Peyer's patch (tissue), 4 donors: ENCODE measurements at regions not wholly inside any gene's neighbourhood (a gene's known extent, or its start where the extent isn't known, plus 50 kb on each side); places are given as distances from the start of the nearest gene placed in this dataset.

ENCODE experiments used
- DNase-seq, 3 donors: peaks; one replicate each; pipeline ENCODE4 v3.0.0-alpha.2; 2017 to 2019
- H3K27ac ChIP-seq, 4 donors: fragments of 200-600 bp; sonication (generic); one replicate each; pipeline ENCODE4 v1.5.1; 2016 to 2019
- H3K27me3 ChIP-seq, 2 donors: fragments of 200-600 bp; sonication (generic); one replicate each; pipeline ENCODE4 v1.5.1; 2019
- H3K36me3 ChIP-seq, 3 donors: fragments of 200-600 bp; sonication (generic); one replicate each; pipeline ENCODE4 v1.5.1; 2016 to 2019
- H3K4me1 ChIP-seq, 4 donors: fragments of 200-600 bp; sonication (generic); one replicate each; pipeline ENCODE4 v1.5.1; 2016 to 2019
- H3K4me3 ChIP-seq, 4 donors: fragments of 200-600 bp; sonication (generic); 1 replicate in 3 of 4; 2 replicates in 1 of 4; pipeline ENCODE4 v1.5.1; 2016 to 2019; ENCODE audit warnings: mild to moderate bottlenecking in 1 of 4
- H3K9me3 ChIP-seq, 4 donors: fragments of 200-600 bp; sonication (generic); one replicate each; pipeline ENCODE4 v1.5.1; 2016 to 2019; ENCODE audit warnings: mild to moderate bottlenecking in 1 of 4
- CTCF ChIP-seq, 6 experiments: fragments of 450-650 bp in 4 of 6; fragments of 200-600 bp in 2 of 6; sonication (generic) in 1 of 6; IDR thresholded peaks; one replicate each; pipeline ENCODE4 v1.5.1; 2017 to 2019; ENCODE audit warnings: antibody characterized with exemption in 6 of 6, mild to moderate bottlenecking in 3 of 6, moderate library complexity in 1 of 6
- POLR2A ChIP-seq, 2 donors: fragments of 450-650 bp; IDR thresholded peaks; one replicate each; pipeline ENCODE4 v1.5.1; 2017; ENCODE audit warnings: antibody characterized with exemption in 2 of 2, mild to moderate bottlenecking in 2 of 2, moderate library complexity in 2 of 2

DNA sequence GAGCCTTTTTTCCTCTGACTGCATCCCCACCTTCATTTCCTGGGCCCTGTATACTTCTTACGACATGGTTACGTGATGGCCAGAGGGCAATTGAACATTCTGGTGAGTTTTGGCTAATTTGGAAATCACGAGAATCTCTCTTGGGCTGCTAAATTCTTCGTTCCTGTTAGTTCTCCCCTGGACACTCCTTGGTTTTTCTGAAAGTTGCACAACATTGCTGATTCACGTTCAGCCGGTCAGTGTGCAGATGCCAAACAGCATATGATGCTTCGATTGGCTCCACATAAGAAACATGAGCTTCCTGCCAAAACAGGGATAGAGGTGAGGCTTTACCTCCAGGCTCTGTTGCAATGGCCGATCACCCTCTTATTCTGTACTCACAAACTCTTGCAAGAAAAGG is 119.4 kb upstream of the LY86 start:
- no peak overlapping the region for H3K4me3 ChIP-seq
- no peak for DNase-seq
- H3K27me3 ChIP-seq, result no peaks in the 10 kb centered on the region
- no peak for TF ChIP-seq POLR2A (IDR thresholded peaks at IDR 0.05)
- no peak for TF ChIP-seq CTCF (IDR thresholded peaks at IDR 0.05)
- no peak overlapping the region for H3K27ac ChIP-seq
- H3K36me3 ChIP-seq, result no peaks in the 10 kb centered on the region
- H3K4me1 ChIP-seq, result no peaks in the 10 kb centered on the region
- peaks cover 0 to 4% (median 0%) of the 10 kb centered on the region in 4 donors for H3K9me3 ChIP-seq

GRCh38 chr6:6470123-6470522 is 118.4 kb upstream of the LY86 start:
- no peak overlapping the region for H3K4me3 ChIP-seq
- peaks cover 0 to 4% (median 0%) of the 10 kb centered on the region in 4 donors for H3K9me3 ChIP-seq

DNA sequence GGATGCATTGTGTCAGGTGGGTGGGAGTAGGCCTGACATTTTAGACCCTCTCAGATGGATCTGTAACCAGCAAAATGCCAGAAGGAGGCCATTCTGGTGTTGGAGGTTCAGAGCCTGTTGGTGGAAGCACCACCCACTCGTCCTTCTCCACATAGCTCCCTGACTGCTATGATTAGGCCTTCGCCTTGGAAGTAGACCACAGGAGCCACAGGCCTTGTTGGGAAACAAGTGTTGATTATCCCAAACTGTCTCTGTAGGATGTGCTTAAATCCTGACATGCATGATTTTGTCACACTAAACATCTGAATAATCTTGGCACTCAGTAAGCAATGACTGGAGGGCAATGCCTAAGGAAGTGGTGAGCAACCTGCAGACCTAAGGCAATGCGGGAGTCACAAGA is 117.2 kb upstream of the LY86 start:
- H3K4me1 ChIP-seq, result no peaks in the 10 kb centered on the region
- TF ChIP-seq CTCF (IDR thresholded peaks at IDR 0.05), result no peak
- no peak for TF ChIP-seq POLR2A (IDR thresholded peaks at IDR 0.05)
- DNase-seq, result no peak
- H3K27me3 ChIP-seq, result no peaks in the 10 kb centered on the region
- peaks cover 0 to 4% (median 0%) of the 10 kb centered on the region in 4 donors for H3K9me3 ChIP-seq
- H3K27ac ChIP-seq, result no peak overlapping the region
- H3K36me3 ChIP-seq, result no peaks in the 10 kb centered on the region
- H3K4me3 ChIP-seq, result no peak overlapping the region

More at GRCh38 chr6:6470123-6470522, 118.4 kb upstream of the LY86 start:
- no peaks in the 10 kb centered on the region for H3K36me3 ChIP-seq
- H3K27ac ChIP-seq, result no peak overlapping the region
- TF ChIP-seq CTCF (IDR thresholded peaks at IDR 0.05), result no peak
- no peak for TF ChIP-seq POLR2A (IDR thresholded peaks at IDR 0.05)
- no peaks in the 10 kb centered on the region for H3K27me3 ChIP-seq
- no peaks in the 10 kb centered on the region for H3K4me1 ChIP-seq
- DNase-seq, result no peak

- H3K27me3 ChIP-seq, result no peaks in the 10 kb centered on the region
- no peaks in the 10 kb centered on the region for H3K36me3 ChIP-seq
- H3K27ac ChIP-seq, result no peak overlapping the region
- no peak for DNase-seq
- no peaks in the 10 kb centered on the region for H3K4me1 ChIP-seq
- H3K9me3 ChIP-seq, result peaks cover 0 to 4% (median 0%) of the 10 kb centered on the region in 4 donors
- no peak overlapping the region for H3K4me3 ChIP-seq
- TF ChIP-seq POLR2A (IDR thresholded peaks at IDR 0.05), result no peak
- TF ChIP-seq CTCF (IDR thresholded peaks at IDR 0.05), result no peak
Measured at GRCh38 chr6:6474170-6474920, 114.2 kb upstream of the LY86 start.

DNA sequence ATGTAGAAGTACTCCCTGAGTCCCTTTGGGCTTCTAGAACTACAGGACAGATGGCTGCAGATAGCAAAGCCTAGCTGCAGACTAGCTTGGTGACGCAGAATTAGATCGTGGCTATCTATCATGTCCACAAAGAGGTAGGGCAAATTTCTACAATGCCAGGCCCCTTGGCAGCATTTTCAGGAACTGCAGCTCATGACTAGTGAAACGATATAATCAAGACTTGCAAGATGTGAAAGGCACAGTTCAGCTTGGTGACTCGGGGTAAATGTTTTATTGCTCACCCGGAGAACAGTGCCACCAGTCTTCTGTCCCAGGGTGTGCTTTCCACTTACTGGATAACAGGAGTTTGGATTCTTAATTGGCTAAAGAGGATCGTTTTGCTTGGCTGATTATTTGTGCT is 108.7 kb upstream of the LY86 start:
- TF ChIP-seq CTCF (IDR thresholded peaks at IDR 0.05) (no peak), POLR2A (IDR thresholded peaks at IDR 0.05) (no peak)
- DNase-seq, result no peak
- H3K36me3 ChIP-seq, result no peaks in the 10 kb centered on the region
- H3K4me3 ChIP-seq, result no peak overlapping the region
- H3K9me3 ChIP-seq, result no peaks in the 10 kb centered on the region
- no peaks in the 10 kb centered on the region for H3K4me1 ChIP-seq
- H3K27me3 ChIP-seq, result no peaks in the 10 kb centered on the region
- H3K27ac ChIP-seq, result no peak overlapping the region
